NCI-H82 (cell line): ENCODE measurements at regions not wholly inside any gene's neighbourhood (a gene's known extent, or its start where the extent isn't known, plus 50 kb on each side); places are given as distances from the start of the nearest gene placed in this dataset.
"Not testable (repeated sequence)": the region's sequence is repeated elsewhere in the genome, so short reads cannot be mapped to it uniquely, and the experiment has no call there.

ENCODE experiments used
- DNase-seq: peaks from one replicate; lab custom pipeline; 2025; lab: John Stamatoyannopoulos, UW

DNA sequence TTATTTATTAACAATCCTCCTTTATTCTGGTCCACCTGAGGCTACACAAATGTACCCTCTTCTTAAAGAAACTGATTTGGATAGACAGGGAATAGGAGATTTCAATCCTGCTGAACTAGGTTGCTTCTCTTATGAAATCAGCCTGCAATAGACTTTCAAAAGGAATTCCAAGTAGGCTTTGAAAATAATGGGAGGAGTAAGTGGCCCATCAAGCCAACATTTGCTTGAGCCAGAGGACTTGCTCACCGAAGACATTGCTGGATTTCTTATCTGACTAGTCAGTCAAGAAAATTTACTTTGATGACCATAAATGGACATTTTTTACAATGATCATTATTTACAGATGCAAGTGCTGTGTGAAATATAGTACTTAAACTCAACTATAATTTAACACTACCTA, 82.8 kb upstream of the RASSF8 start:
- no peak for DNase-seq

- DNase-seq = no peak
Measured at GRCh38 chr12:25876383-25877045, 82.0 kb upstream of the RASSF8 start.

GRCh38 chr12:25877446-25877845, 81.0 kb upstream of the RASSF8 start:
- no peak for DNase-seq

GRCh38 chr12:25882266-25882665, 76.2 kb upstream of the RASSF8 start:
- no peak for DNase-seq

- DNase-seq = no peak
Measured at GRCh38 chr12:25883026-25883916, 75.2 kb upstream of the RASSF8 start.

DNA sequence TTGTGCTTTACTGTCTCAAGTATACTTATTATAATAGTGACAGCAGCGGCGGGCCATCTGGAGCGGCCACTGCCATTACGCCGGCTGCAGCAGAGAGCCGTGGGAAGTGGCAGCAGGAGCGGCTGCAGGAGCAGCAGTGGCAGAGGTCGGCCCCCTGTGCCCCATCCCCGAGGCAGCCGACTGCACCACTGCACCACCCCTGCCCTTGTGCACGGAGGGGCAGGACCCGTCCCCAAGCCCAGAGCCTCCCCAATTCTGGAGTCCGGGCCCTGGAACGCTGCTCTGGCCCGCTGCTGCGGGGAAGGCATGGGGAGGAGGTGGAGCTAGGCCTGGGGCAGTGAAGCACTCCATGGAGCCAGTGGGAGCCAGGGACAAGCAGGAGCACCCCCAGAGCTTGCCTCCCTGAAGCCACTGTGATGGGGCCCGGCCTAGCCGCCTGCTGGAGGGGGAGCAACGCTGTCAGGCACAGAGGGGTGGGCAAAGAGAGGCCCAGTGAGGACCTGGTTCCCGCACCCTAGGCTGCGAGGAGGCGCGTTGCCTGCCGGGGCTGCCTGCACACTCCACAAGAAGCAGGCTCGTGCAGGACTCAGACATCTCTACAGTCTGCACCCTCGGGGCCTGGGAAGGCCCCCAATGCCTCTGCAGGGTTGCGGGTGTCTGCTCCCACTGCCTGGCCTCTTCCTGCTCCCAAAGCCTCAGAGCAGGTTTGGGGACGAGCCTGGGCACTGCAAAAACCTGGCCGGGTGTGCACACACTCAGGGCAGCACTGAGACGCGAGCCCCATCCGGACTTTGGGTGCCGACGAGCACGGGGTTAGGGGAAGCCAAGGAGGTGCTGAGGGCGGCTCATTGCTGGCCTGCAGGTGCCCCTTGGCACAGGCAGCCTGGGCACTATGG, 74.2 kb upstream of the RASSF8 start:
- no peak for DNase-seq

- DNase-seq = no peak
Measured at GRCh38 chr12:25884920-25885234, 73.6 kb upstream of the RASSF8 start.

DNA sequence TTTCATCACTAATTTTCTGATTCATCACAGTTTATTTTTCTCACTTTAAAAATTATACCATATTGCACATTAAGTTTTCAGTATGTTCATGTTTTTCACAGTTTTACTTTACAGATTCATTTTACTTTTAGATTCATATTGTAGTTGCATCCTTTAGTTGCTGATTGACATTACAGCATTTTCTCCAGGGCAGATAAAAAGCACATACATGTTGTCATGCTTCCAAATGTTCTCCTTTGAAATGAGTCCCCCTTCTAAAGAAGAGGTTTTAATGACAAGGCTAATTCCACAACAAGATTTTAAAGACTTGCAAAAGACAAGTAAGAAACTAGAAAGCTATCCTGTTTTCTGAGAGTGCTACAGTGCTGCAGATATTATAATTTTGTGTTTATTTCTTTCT, 72.1 kb upstream of the RASSF8 start:
- no peak for DNase-seq

DNA sequence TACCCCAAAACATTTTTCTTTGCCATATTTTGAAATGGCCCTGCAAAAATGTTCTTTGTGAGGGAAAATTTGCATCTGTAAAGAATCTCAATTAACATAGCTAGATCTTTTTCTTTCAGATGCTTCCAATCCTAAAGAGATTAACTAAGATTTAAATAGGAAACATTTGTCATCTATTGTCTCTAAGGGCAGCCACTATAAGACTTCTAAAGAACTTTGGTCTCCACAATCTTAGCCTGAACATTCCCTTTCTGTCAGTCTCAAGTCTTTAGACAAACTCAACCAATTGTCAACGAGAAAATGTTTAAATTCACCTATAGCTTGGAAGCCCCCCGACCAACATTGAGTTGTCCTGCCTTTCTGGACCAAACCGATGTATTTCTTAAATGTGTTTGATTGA, 71.1 kb upstream of the RASSF8 start:
- no peak for DNase-seq

DNA sequence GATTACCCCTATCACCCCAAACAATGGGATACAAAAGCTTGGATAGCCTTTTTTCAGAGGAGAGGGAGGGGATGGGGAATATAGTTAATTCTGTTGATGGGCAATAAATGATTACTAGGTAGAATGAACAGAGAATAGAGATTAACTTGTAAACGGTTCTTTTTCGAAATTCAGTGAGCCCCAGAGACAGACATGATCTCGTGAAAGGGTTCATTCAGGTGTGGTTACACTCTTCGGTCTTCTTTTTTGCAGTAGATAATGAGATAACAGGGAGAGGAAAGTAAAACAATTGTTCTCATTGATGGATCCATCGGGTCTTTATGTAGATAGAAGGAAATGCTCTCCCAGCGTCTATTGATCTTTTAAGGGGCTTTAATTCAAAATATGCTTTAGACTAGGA, 69.3 kb upstream of the RASSF8 start:
- no peak for DNase-seq

DNA sequence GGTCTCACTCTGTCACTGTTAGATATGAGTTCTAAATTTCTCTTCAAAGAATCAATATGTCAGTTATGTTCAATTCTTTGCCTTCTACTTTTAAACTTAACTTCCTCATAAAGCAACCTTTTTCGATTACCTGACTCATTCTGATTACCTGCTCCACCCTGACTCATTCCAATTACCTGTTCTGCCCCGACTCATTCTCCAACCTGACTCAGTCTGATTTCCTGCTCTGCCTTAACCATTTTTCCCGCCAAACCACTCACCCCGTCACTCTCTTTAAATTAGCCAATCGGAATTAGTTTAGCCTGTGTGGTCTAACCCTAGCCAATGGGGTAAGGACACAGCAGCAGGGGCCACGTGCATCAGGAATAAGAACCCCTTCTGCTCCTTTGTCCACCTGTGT, 67.4 kb upstream of the RASSF8 start:
- DNase-seq = not testable (repeated sequence)

- DNase-seq = no peak
Measured at GRCh38 chr12:25894759-25895158, 63.7 kb upstream of the RASSF8 start.

DNA sequence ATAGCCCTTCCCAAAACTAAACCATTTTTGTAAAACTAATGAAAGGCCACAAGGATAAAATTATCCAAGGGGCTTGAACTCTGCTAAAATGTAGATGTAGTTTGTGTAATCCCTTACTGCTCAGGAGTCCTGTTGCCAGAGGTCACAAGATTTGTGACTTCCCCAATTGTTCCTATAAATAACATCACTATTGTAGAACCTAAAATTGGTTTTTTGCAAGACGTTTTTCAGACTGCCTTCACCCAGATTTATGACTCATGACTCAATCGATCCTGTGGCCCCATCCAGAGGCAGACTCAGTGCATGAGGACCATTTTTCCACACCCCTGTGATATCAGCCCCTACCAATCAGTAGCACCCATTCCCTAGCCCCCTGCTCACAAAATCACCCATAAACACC, 61.5 kb upstream of the RASSF8 start:
- no peak for DNase-seq

GRCh38 chr12:25903603-25904245, 54.8 kb upstream of the RASSF8 start:
- no peak for DNase-seq

GRCh38 chr12:25904442-25904841, 54.0 kb upstream of the RASSF8 start:
- DNase-seq = no peak

DNA sequence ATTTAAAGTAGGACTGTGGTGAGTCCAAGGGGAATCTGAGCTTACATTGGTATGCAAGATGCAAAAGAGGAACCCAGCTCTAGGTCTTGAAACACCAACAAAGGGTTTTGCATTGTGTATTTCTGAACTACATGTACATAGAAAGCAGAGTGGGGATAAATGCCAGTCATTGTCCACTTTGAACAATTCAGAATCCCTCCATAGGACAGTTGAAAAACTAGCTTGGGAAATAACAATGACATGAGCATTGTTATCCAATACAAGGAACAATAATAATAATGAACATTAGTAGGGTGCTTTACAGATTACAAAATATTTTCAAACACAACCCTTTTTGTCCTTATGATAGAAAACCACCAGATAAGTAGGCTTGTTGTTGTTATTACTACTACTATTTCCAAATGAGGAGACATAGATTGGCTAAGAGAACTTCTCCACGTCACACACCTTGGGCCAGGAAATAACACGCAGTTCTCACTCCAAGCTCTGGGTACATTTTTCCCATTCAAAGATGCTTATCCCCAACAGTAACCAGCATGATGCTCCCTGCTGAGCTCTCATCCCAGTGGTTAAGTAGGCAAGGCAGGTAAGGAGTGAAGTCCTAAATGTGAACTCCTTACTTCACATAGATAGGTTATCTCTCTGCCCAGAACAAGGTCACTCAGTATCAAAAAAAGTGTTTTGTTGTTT, 51.7 kb upstream of the RASSF8 start:
- no peak for DNase-seq
